NCI-H524 treated with DMSO at 0.1 percent for 48 hours (cell line): ENCODE measurements at regions not wholly inside any gene's neighbourhood (a gene's known extent, or its start where the extent isn't known, plus 50 kb on each side); places are given as distances from the start of the nearest gene placed in this dataset.

Experiments used
- DNase-seq: peaks from one replicate; lab custom pipeline; 2025; lab: John Stamatoyannopoulos, UW

- peak; percentile 92 for DNase-seq
Measured at GRCh38 chr16:85541980-85542900, 70.9 kb upstream of the GSE1 start.

DNA sequence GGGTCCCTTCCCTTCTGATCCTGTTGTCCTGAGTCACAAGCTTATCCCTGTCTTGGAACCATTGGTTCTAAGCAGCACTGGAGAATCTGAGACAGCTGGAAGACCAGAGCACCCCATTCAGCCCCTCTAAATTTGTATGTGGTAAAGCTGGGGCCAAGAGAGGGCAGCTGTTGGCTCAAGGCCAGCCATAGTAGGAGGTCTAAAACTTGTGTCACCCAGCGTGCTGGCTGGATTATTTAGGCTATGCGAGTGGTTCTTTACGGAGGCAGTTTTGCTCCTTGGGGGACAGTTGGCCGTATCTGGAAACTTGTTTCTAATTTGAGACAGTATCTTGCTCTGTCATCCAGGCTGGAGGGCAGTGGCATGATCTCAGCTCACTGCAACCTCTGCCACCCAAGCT is 69.6 kb upstream of the GSE1 start:
- DNase-seq: no peak

DNA sequence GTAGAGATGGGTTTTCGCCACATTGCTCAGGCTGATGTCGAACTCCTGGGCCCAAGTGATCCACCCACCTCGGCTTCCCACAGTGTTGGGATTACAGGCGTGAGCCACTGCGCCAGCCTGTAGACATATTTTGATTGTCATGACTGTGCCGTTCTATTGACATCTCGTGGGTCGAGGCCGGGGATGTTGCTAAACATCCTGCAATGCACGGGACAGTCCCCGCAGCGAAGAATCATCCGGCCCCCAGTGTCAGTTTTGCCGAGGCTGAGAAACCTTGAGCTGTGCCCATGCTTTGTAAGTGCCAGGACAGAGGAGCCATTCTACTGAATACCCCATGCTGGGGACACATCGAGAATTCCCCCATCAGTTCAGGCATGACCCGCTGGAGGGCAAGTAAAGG is 69.1 kb upstream of the GSE1 start:
- DNase-seq: no peak

- no peak for DNase-seq
Measured at GRCh38 chr16:85544668-85545067, 68.5 kb upstream of the GSE1 start.

GRCh38 chr16:85545227-85545818 is 67.8 kb upstream of the GSE1 start:
- DNase-seq: no peak

- DNase-seq: no peak
Measured at GRCh38 chr16:85546585-85547447, 66.3 kb upstream of the GSE1 start.

GRCh38 chr16:85548375-85548774 is 64.7 kb upstream of the GSE1 start:
- DNase-seq: no peak

- no peak for DNase-seq
Measured at GRCh38 chr16:85549766-85550421, 63.2 kb upstream of the GSE1 start.

- no peak for DNase-seq
Measured at GRCh38 chr16:85550422-85550864, 62.7 kb upstream of the GSE1 start.

DNA sequence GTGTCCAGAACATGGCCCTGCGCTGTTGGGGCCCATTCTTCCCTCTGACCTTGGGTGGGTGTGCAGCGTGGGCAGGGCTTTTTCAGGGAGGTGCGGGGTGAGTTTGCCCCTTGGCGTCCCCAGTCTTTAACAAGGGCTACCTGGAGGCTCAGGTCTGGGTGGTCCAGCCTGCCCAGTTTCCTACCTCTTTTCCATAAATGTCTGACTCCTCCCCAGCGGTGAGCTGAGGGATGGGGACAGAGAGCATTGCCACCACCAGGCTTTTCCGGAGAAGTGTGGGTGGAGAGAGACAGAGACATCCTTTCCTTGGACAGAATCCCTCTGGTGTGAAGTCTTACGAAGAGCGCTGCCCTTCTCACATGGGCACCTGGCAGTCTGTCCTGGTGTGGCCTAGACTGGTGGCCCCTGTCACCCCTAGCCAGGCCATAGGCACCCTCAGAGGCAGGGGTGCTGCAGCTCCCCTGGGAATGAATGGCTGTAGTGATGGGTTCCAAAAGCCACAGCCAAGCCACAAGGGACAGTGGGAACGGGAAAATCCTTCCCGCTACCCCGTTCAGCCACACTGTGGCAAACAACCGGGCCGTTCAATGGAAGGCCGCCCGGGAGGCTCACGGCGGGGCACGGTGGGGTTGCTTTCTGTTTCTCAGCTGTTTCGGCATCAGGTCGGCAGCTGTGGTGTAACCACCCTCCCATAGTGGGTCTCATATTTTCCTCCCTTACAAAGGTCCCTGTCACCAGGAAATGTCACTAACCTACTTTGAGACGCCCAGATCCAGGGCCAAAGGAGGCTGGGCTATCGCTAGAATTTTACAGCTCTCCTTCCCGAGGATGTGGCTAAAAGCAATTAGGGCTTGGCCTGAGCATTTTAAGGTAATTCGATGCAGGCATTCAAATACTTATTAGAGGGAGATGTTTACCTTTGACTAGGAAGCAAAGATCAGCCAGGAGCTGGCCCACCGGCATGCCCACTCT is 61.9 kb upstream of the GSE1 start:
- DNase-seq: no peak

DNA sequence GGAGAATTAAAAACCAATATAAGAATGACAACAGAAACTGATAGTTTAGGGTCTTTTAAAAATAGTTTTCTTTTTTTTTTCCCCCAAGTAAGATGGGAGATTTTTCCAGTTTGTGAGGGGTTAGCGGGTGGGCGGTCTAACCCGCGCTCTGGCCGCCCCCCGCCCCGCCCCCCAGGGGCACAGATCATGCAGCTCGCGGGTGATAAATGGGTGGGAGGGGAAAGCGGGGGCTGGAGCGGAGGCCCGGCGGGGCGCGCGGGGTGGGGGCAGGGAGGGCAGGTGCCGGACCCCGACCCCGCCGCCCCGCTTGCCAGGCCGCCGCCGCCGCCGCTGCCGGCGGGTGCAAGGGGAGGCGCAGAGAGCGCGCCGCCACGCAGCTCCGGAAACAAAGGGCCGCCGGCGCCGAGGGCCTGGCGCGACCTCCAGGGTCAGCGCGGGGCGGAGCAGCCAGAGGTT is 60.1 kb upstream of the GSE1 start:
- DNase-seq: no peak

GRCh38 chr16:85553436-85554113 is 59.5 kb upstream of the GSE1 start:
- no peak for DNase-seq

GRCh38 chr16:85554114-85554888 is 58.8 kb upstream of the GSE1 start:
- DNase-seq: no peak

DNA sequence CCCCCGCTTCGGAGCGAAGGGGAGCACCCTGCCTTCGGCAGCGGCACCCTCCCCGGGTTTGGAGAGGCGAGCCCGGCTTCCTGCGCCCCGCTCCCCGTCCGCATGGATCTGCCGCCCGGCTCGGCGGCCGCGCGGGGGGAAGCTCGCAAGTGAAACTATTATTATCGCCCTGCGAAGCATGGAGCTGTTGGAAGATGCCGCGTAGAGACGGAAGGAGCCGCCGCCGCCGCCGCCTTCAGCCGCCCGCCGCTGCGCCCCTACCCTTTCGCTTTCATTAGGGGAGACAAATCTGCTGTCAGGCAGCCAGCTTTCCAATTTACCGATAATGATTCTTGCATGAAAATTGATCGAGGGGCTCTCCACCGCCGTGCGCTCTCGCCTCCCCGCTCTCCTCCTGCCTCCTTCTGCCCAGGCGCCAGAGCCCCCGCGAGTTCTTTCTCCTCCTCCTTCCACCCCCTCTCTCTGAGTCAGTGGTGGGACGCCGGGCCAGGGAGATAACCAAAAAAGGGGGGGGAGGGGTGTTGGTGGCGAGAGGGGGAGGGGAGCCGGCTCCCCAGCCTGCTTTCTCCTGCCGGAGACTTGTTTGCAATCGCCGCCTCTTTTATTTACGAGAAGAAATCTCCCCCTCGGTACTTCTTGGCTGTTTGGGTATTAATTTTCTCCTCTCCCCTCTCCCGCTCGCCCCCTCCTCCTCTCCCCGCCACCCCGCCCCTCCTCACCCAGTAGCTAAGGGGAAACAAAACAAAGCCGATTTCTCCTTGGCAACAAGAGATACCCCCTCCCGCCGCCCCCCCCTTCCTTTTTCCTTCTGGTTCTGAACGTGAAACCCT is 58.0 kb upstream of the GSE1 start:
- no peak for DNase-seq

- DNase-seq: no peak
Measured at GRCh38 chr16:85555719-85556455, 57.2 kb upstream of the GSE1 start.

DNA sequence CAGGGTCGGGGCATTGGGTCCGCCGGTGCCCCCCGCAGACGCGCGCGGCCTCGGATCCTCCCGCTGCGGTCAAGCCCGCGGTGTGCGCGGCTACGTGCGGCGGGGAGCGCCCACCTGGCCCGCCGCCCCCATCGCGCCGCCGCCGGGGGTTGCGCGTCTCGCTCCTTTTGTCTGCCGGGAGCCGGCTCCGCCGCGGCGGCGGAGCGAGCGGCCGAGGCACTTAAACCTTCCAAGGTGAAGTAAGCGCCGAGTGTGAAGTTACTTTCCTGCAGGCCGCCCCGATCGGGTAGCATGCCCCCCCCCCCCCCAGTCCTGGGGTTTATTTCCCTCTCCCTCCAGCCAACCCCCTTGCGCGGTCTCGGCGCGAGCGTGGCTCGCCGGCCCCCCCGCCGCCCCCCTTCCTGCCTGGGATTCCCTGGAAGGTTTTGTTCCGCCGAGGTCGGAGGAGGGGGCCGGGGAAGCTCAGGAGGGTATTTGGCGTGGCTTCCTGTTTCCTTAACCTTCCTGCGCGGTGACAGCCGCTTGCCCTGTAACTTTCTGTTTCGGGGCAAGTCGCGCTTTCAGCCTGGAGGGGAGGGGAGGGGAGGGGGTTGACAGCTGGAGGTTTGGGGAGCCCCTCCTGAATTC is 56.6 kb upstream of the GSE1 start:
- DNase-seq: no peak
